ENCODE measurements at regions not wholly inside any gene's neighbourhood (a gene's known extent, or its start where the extent isn't known, plus 50 kb on each side); places are given as distances from the start of the nearest gene placed in this dataset.
A peak's percentile ranks its signal among the peaks of the same experiment; 100 is the strongest.
"Not testable (repeated sequence)": the region's sequence is repeated elsewhere in the genome, so short reads cannot be mapped to it uniquely, and the experiment has no call there.

GRCh38 chr6:3919849-3920248 is 70.7 kb downstream of the FAM50B start:
- H3K27ac Mint-ChIP-seq = no peak overlapping the region
- DNase-seq (ENCODE audit: low spot score) (no peak), ATAC-seq (peak; percentile 36; the same call in 1 of the 2 replicates)
- peaks cover 27% of the 10 kb centered on the region for H3K36me3 Mint-ChIP-seq
- TF ChIP-seq ZNF121 (CRISPR knock-in tag; IDR thresholded peaks at IDR 0.05) (peak; percentile 83), GRHL2 (CRISPR knock-in tag; IDR thresholded peaks at IDR 0.05; ENCODE audit: insufficient replicate concordance, severe bottlenecking) (no peak)
- peaks cover 33% of the 10 kb centered on the region for H3K4me1 Mint-ChIP-seq
- H3K4me3 Mint-ChIP-seq = no peak overlapping the region
- peaks cover 43% of the 10 kb centered on the region for H3K9me3 Mint-ChIP-seq
- peaks cover 4% of the 10 kb centered on the region for H3K27me3 Mint-ChIP-seq (ENCODE audit: low read depth)
- ChIA-PET POLR2A (no interaction called here), CTCF (interaction anchor here (0.6 to 5.2 kb wide), 3 partner anchors 13 to 70 kb away, joined by 3 to 34 read pairs (median 18); partner anchors contain the start of gene FAM50B)

- CTCF ChIA-PET = interaction anchor here (2.5 to 5.2 kb wide), 2 partner anchors 13 to 71 kb away, joined by 18 to 34 read pairs; partner anchors contain the start of gene FAM50B
These were observed 71.1 kb downstream of the FAM50B start for GRCh38 chr6:3920321-3920720.

GRCh38 chr6:3921663-3922062 is 72.5 kb downstream of the FAM50B start:
- Mint-ChIP-seq H3K4me3 (no peak overlapping the region), H3K27me3 (ENCODE audit: low read depth) (no peaks in the 10 kb centered on the region), H3K9me3 (peaks cover 24% of the 10 kb centered on the region), H3K36me3 (peaks cover 19% of the 10 kb centered on the region), H3K4me1 (peaks cover 43% of the 10 kb centered on the region), H3K27ac (no peak overlapping the region)
- no peak for TF ChIP-seq NR2C2 (CRISPR knock-in tag; IDR thresholded peaks at IDR 0.05)
- no peak for TF ChIP-seq JAZF1 (CRISPR knock-in tag; IDR thresholded peaks at IDR 0.05)
- no peak for TF ChIP-seq TCF7 (CRISPR knock-in tag; IDR thresholded peaks at IDR 0.05; ENCODE audit: low read depth)
- peak; percentile 20; the same call in 1 of the 2 replicates for TF ChIP-seq ZNF423 (CRISPR knock-in tag; IDR thresholded peaks at IDR 0.05)
- no peak for TF ChIP-seq ZNF416 (CRISPR knock-in tag; IDR thresholded peaks at IDR 0.05)
- no peak for TF ChIP-seq E2F1 (CRISPR knock-in tag; IDR thresholded peaks at IDR 0.05)
- TF ChIP-seq OVOL2 (CRISPR knock-in tag; IDR thresholded peaks at IDR 0.05; ENCODE audit: borderline replicate concordance) = no peak
- POLR2A ChIA-PET = no interaction called here
- ATAC-seq (no peak), DNase-seq (ENCODE audit: low spot score) (no peak)
- CTCF ChIA-PET = interaction anchor here (5.2 kb wide), 1 partner anchor 72 kb away, joined by 34 read pairs; the partner anchor contains the start of gene FAM50B

More at GRCh38 chr6:3920321-3920720, 71.1 kb downstream of the FAM50B start:
- POLR2A ChIA-PET = no interaction called here
- no peak overlapping the region for H3K27ac Mint-ChIP-seq
- H3K9me3 Mint-ChIP-seq = peaks cover 38% of the 10 kb centered on the region
- no peak for TF ChIP-seq ZNF396 (CRISPR knock-in tag; IDR thresholded peaks at IDR 0.05; ENCODE audit: borderline replicate concordance)
- TF ChIP-seq E2F1 (CRISPR knock-in tag; IDR thresholded peaks at IDR 0.05) = no peak
- TF ChIP-seq NR3C1 (CRISPR knock-in tag; conservative IDR thresholded peaks at IDR 0.05; ENCODE audit: low read depth) = no peak
- TF ChIP-seq ATF6 (CRISPR knock-in tag; IDR thresholded peaks at IDR 0.05) = no peak
- no peak for TF ChIP-seq GTF2I (CRISPR knock-in tag; conservative IDR thresholded peaks at IDR 0.05)
- H3K36me3 Mint-ChIP-seq = peaks cover 27% of the 10 kb centered on the region
- no peak for ATAC-seq
- H3K4me1 Mint-ChIP-seq = peaks cover 36% of the 10 kb centered on the region
- no peak overlapping the region for H3K4me3 Mint-ChIP-seq
- peaks cover 4% of the 10 kb centered on the region for H3K27me3 Mint-ChIP-seq (ENCODE audit: low read depth)
- DNase-seq (ENCODE audit: low spot score) = no peak

GRCh38 chr6:3922619-3923018 is 73.4 kb downstream of the FAM50B start:
- DNase-seq (ENCODE audit: low spot score); ATAC-seq; H3K4me3 Mint-ChIP-seq; H3K36me3 Mint-ChIP-seq; H3K27me3 Mint-ChIP-seq (ENCODE audit: low read depth); H3K27ac Mint-ChIP-seq; POLR2A ChIA-PET: not testable (repeated sequence)
- H3K9me3 Mint-ChIP-seq = peaks cover 15% of the 10 kb centered on the region
- peaks cover 47% of the 10 kb centered on the region for H3K4me1 Mint-ChIP-seq
- CTCF ChIA-PET = interaction anchor here (0.7 to 5.2 kb wide), 3 partner anchors 10 to 73 kb away, joined by 3 to 34 read pairs (median 3); partner anchors contain the start of gene FAM50B

GRCh38 chr6:3925223-3926149 is 76.3 kb downstream of the FAM50B start:
- H3K9me3 Mint-ChIP-seq; POLR2A ChIA-PET; ATAC-seq; H3K36me3 Mint-ChIP-seq; H3K4me3 Mint-ChIP-seq; H3K27ac Mint-ChIP-seq; DNase-seq (ENCODE audit: low spot score); H3K27me3 Mint-ChIP-seq (ENCODE audit: low read depth): not testable (repeated sequence)
- CTCF ChIA-PET = interaction anchor here (1.0 to 2.2 kb wide), 2 partner anchors 8 to 76 kb away, joined by 3 to 6 read pairs; partner anchors contain the start of gene FAM50B
- peaks cover 23% of the 10 kb centered on the region for H3K4me1 Mint-ChIP-seq

Measured in WTC11 (cell line).